Glutamatergic neuron (in vitro differentiated cells): ENCODE measurements at regions not wholly inside any gene's neighbourhood (a gene's known extent, or its start where the extent isn't known, plus 50 kb on each side); places are given as distances from the start of the nearest gene placed in this dataset.
A peak's percentile ranks its signal among the peaks of the same experiment; 100 is the strongest.

Source experiments
- DNase-seq: peaks from one replicate; pipeline ENCODE4 v3.0.0; 2022
- H3K27ac Mint-ChIP-seq: one replicate; pipeline ENCODE4 v1.8.0; 2020; ENCODE audit warnings: mild to moderate bottlenecking, mixed read lengths, inconsistent platforms; ENCODE audit not compliant: unreplicated experiment
- H3K27me3 Mint-ChIP-seq: one replicate; pipeline ENCODE4 v1.8.0; 2020; ENCODE audit warnings: mild to moderate bottlenecking, moderate library complexity, mixed read lengths, inconsistent platforms; ENCODE audit not compliant: unreplicated experiment
- H3K36me3 Mint-ChIP-seq: one replicate; pipeline ENCODE4 v1.8.0; 2020; ENCODE audit warnings: mild to moderate bottlenecking, mixed read lengths, inconsistent platforms; ENCODE audit not compliant: unreplicated experiment
- H3K4me1 Mint-ChIP-seq: one replicate; pipeline ENCODE4 v1.8.0; 2020; ENCODE audit warnings: mild to moderate bottlenecking, low read depth, mixed read lengths, inconsistent platforms; ENCODE audit not compliant: unreplicated experiment
- H3K4me3 Mint-ChIP-seq: one replicate; pipeline ENCODE4 v1.8.0; 2020; ENCODE audit warnings: mild to moderate bottlenecking, mixed read lengths, inconsistent platforms; ENCODE audit not compliant: unreplicated experiment
- H3K9me3 Mint-ChIP-seq: one replicate; pipeline ENCODE4 v1.8.0; 2020; ENCODE audit warnings: mild to moderate bottlenecking, moderate library complexity, mixed read lengths, inconsistent platforms; ENCODE audit not compliant: unreplicated experiment
- TF ChIP-seq, protein P1 (sequence below): fragments of 200-600 bp; sonication (generic); IDR thresholded peaks from one replicate; pipeline ENCODE4 v1.5.0; 2021; ENCODE audit not compliant: partially characterized antibody, unreplicated experiment

DNA sequence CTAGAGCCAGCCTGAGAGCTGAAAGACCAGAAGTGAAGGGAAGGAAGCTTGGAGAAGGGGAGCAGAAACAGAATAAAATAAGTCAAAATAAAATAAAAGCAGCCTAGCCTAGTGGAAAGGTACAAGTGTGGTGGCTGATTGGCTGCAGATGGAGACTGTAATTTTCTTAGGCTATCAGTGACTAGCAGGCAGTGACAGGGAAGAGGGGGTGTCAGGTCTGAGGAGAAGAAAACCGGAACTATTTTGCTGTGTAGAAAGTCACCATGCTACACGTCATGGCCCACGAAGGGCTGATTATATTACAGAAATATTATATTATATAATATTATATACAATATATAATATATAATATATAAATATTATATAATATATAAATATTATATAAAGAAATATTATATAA, 98.1 kb upstream of the TAF11L2 start:
- Mint-ChIP-seq H3K27me3 (peaks cover 5% of the 10 kb centered on the region), H3K4me1 (peaks cover 56% of the 10 kb centered on the region), H3K9me3 (peaks cover 11% of the 10 kb centered on the region), H3K27ac (peak overlapping the region; percentile 88), H3K36me3 (peaks cover 7% of the 10 kb centered on the region), H3K4me3 (peak overlapping the region; percentile 40)
- no peak for DNase-seq
- TF ChIP-seq, protein P1, sequence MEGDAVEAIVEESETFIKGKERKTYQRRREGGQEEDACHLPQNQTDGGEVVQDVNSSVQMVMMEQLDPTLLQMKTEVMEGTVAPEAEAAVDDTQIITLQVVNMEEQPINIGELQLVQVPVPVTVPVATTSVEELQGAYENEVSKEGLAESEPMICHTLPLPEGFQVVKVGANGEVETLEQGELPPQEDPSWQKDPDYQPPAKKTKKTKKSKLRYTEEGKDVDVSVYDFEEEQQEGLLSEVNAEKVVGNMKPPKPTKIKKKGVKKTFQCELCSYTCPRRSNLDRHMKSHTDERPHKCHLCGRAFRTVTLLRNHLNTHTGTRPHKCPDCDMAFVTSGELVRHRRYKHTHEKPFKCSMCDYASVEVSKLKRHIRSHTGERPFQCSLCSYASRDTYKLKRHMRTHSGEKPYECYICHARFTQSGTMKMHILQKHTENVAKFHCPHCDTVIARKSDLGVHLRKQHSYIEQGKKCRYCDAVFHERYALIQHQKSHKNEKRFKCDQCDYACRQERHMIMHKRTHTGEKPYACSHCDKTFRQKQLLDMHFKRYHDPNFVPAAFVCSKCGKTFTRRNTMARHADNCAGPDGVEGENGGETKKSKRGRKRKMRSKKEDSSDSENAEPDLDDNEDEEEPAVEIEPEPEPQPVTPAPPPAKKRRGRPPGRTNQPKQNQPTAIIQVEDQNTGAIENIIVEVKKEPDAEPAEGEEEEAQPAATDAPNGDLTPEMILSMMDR, result no peak

DNA sequence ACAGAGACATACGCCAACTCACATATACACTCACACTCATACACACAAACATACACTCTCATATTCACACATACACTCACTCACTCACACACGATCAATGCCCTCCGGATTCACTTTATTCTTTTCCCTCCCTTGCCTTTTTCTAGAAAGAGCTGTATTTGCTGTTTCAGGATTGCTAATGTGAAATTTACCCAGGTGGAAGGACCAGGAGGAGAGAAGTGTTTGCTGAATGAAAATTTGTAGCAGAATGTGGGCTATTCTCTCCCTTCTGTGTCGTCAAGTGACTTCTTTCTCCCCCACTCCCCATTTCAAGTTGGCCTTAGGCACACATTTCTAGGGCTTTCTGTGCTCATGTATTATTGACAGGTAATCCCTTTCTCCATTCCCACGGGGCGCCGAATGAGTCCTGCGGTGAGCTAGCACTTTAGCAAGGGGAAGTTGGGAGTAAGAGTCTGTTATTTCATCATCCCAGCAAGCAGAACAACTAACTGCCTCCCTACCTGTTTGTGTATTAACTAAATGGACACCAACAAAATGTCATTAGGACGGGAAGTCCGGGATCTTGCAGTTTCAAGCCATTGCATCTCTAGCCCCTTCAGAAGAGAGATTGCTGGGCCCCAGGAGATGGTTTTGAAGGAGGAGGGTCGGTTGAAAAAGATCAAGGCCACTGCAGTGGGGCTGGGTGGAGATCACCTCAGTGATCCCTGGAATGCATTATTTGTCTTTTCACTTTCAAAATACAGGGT, 97.1 kb upstream of the TAF11L2 start:
- Mint-ChIP-seq H3K4me3 (peak overlapping the region; percentile 74), H3K27me3 (peaks cover 5% of the 10 kb centered on the region), H3K4me1 (peaks cover 60% of the 10 kb centered on the region), H3K9me3 (peaks cover 11% of the 10 kb centered on the region), H3K36me3 (peaks cover 7% of the 10 kb centered on the region), H3K27ac (peak overlapping the region; percentile 92)
- TF ChIP-seq, protein P1, result no peak
- peak; percentile 76 for DNase-seq

DNA sequence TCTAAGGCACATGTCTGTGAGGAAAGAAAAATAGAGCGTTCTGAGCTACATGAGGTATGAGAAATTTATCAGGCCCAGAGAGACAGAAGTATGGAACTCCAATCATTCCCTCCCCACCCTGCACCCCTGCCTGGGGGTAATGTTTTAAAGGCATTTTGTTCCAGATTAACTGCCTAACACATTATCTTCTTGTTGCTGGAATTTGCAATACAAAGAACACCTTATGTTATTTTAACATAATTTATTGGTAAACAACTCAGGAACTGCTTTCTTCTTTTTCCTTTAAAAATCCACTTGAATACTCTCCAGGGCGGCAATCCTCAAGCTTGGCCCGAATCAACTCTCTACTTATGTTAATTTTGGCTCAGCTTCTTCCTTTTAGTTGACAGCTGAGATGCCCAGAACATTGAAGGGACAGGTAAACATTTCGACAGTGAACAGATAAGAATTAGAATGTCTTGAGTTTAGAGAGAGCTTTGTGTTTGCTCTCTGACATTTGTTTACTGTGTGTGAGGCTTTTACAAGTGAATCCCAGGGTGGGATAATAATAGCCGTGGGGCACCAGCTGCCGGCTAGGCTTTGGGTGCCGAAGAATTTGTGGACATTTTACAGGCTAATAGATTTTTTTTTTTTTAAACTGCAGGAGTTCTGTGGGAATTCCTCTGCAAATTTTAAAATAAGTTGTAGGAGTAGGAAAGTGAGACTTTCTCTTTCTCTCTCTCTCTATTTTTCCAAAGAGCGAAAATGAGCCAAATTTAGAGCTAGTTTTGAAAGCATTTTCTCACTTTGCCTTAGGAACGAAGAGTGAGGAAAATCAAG, 96.4 kb upstream of the TAF11L2 start:
- Mint-ChIP-seq H3K27ac (peak overlapping the region; percentile 92), H3K4me3 (peak overlapping the region; percentile 74), H3K27me3 (peaks cover 5% of the 10 kb centered on the region), H3K9me3 (peaks cover 11% of the 10 kb centered on the region), H3K4me1 (peaks cover 60% of the 10 kb centered on the region), H3K36me3 (peaks cover 3% of the 10 kb centered on the region)
- TF ChIP-seq, protein P1, result no peak
- DNase-seq, result no peak

DNA sequence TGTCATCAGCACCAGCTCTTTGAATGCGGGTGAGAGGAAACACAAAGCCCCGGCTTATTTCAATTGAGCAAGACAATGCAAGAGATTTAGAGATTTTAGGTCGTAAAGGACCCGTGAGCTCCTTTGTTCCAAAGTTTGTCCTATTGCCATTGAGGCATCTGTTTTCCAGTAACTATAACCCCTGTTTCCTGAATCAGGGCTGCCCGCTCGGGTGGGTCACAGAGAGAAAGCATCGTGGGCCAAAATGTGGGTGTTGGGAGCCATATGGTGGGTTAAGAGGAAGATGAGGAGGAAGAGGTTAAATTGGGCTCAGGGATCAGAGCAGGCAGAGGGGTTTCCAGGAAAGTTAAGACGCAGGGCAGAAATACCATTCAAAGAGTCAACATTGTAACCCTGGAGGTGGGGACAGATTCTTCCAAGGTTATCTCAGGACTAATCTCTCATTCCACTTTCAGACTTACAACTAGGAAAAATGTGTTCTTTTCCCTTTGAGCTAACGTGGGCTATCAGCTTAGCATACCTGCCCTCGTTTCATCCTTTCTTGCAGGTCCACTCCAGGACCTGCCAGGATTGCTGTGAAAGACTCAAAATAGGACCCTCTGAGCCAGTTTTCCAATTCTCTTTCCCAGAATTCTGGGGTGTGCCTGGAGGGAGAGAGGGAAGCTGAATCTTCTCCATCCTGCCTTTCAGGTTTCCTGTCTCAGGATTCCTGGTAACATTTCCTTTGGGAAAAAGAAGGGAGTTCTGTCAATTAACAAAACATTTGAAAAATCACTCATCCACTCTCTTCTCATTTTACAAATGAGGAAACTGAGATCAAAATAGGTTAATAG, 95.5 kb upstream of the TAF11L2 start:
- Mint-ChIP-seq H3K4me1 (peaks cover 62% of the 10 kb centered on the region), H3K36me3 (no peaks in the 10 kb centered on the region), H3K4me3 (peak overlapping the region; percentile 60), H3K9me3 (peaks cover 9% of the 10 kb centered on the region), H3K27me3 (peaks cover 5% of the 10 kb centered on the region), H3K27ac (peak overlapping the region; percentile 92)
- DNase-seq, result no peak
- TF ChIP-seq, protein P1, result no peak
